Lower lobe of right lung (tissue), 2 donors: ENCODE measurements at regions not wholly inside any gene's neighbourhood (a gene's known extent, or its start where the extent isn't known, plus 50 kb on each side); places are given as distances from the start of the nearest gene placed in this dataset.

Source experiments
- ATAC-seq, 2 donors: fragments of 200-7000 bp; cut with Tn5 transposase; one replicate each; pipeline ENCODE4 v1.9.1; 2020 to 2022; ENCODE audit warnings: mild to moderate bottlenecking in 2 of 2, moderate library complexity in 2 of 2
- DNase-seq: peaks from one replicate; pipeline ENCODE4 v3.0.0-alpha.2; 2020
- H3K27ac ChIP-seq: fragments of 200-600 bp; one replicate; pipeline ENCODE4 v1.8.0; 2022
- H3K27me3 ChIP-seq: fragments of 200-600 bp; one replicate; pipeline ENCODE4 v1.8.0; 2022; ENCODE audit warnings: low read depth
- H3K36me3 ChIP-seq: fragments of 200-600 bp; one replicate; pipeline ENCODE4 v1.8.0; 2022; ENCODE audit warnings: mild to moderate bottlenecking
- H3K4me1 ChIP-seq: fragments of 200-600 bp; one replicate; pipeline ENCODE4 v1.8.0; 2022
- H3K4me3 ChIP-seq: fragments of 200-600 bp; one replicate; pipeline ENCODE4 v1.8.0; 2022; ENCODE audit warnings: mild to moderate bottlenecking
- H3K9me3 ChIP-seq: fragments of 200-600 bp; one replicate; pipeline ENCODE4 v1.8.0; 2022
- intact Hi-C: fragments of 100-400 bp; cut with DNase I; formaldehyde crosslinking; loops from one replicate; pipeline ENCODE4 v1.11.0; 2022
- TF ChIP-seq, protein P1 (sequence below): fragments of 200-600 bp; IDR thresholded peaks from one replicate; pipeline ENCODE4 v1.8.0; 2022; ENCODE audit warnings: antibody characterized with exemption, mild to moderate bottlenecking
- donor health status: DM: no; HTN: yes; CAD: no; lungs with severe emphysema.

- ATAC-seq (peak in 1 of 2 donors; percentile 24), DNase-seq (no peak)
- no peak overlapping the region for H3K27ac ChIP-seq
- H3K36me3 ChIP-seq = no peaks in the 10 kb centered on the region
- TF ChIP-seq, protein P1, sequence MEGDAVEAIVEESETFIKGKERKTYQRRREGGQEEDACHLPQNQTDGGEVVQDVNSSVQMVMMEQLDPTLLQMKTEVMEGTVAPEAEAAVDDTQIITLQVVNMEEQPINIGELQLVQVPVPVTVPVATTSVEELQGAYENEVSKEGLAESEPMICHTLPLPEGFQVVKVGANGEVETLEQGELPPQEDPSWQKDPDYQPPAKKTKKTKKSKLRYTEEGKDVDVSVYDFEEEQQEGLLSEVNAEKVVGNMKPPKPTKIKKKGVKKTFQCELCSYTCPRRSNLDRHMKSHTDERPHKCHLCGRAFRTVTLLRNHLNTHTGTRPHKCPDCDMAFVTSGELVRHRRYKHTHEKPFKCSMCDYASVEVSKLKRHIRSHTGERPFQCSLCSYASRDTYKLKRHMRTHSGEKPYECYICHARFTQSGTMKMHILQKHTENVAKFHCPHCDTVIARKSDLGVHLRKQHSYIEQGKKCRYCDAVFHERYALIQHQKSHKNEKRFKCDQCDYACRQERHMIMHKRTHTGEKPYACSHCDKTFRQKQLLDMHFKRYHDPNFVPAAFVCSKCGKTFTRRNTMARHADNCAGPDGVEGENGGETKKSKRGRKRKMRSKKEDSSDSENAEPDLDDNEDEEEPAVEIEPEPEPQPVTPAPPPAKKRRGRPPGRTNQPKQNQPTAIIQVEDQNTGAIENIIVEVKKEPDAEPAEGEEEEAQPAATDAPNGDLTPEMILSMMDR = no peak
- no peaks in the 10 kb centered on the region for H3K27me3 ChIP-seq
- H3K4me1 ChIP-seq = no peaks in the 10 kb centered on the region
- intact Hi-C loops = no loop called here
- H3K4me3 ChIP-seq = no peak overlapping the region
- H3K9me3 ChIP-seq = no peaks in the 10 kb centered on the region
Measured at GRCh38 chr3:74080056-74080461, 455.3 kb upstream of the PDZRN3 start.

GRCh38 chr3:74075241-74075640 lies 450.5 kb upstream of the PDZRN3 start:
- Histone ChIP-seq H3K27me3 (no peaks in the 10 kb centered on the region), H3K27ac (no peak overlapping the region), H3K9me3 (no peaks in the 10 kb centered on the region), H3K4me1 (no peaks in the 10 kb centered on the region), H3K4me3 (no peak overlapping the region), H3K36me3 (no peaks in the 10 kb centered on the region)
- intact Hi-C loops = no loop called here
- TF ChIP-seq, protein P1 = no peak
- no peak for DNase-seq
- ATAC-seq = no peak

DNA sequence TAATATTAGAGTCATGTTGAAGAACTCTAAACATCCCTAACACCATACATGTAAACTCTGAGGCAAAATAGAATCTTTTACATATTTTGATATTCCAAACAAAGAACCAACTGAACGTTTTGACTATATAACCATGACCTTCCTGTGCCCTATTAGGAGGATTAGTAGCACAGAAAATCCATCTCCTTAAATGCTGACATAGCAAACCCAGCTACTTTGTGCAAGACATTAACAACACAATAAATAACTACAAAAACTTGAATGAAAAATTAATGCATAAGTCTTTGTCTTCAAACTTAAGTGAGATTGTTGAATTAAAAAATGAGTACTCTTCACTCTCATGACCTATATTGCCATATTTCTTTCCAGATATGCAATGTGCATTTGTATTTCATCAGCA lies 450.0 kb upstream of the PDZRN3 start:
- intact Hi-C loops = no loop called here
- no peak overlapping the region for H3K4me3 ChIP-seq
- no peaks in the 10 kb centered on the region for H3K36me3 ChIP-seq
- no peaks in the 10 kb centered on the region for H3K27me3 ChIP-seq
- TF ChIP-seq, protein P1 = no peak
- no peak for DNase-seq
- no peak for ATAC-seq
- H3K9me3 ChIP-seq = no peaks in the 10 kb centered on the region
- H3K4me1 ChIP-seq = no peaks in the 10 kb centered on the region
- H3K27ac ChIP-seq = no peak overlapping the region

- ATAC-seq (no peak), DNase-seq (no peak)
- TF ChIP-seq, protein P1 = no peak
- H3K27me3 ChIP-seq = no peaks in the 10 kb centered on the region
- no peaks in the 10 kb centered on the region for H3K36me3 ChIP-seq
- intact Hi-C loops = no loop called here
- no peak overlapping the region for H3K4me3 ChIP-seq
- no peaks in the 10 kb centered on the region for H3K4me1 ChIP-seq
- no peaks in the 10 kb centered on the region for H3K9me3 ChIP-seq
- no peak overlapping the region for H3K27ac ChIP-seq
Measured at GRCh38 chr3:74067296-74067695, 442.6 kb upstream of the PDZRN3 start.

- Histone ChIP-seq H3K9me3 (no peaks in the 10 kb centered on the region), H3K4me3 (no peak overlapping the region), H3K27ac (no peak overlapping the region), H3K4me1 (no peaks in the 10 kb centered on the region), H3K36me3 (no peaks in the 10 kb centered on the region), H3K27me3 (no peaks in the 10 kb centered on the region)
- intact Hi-C loops = no loop called here
- no peak for ATAC-seq
- DNase-seq = no peak
- TF ChIP-seq, protein P1 = no peak
Measured at GRCh38 chr3:74066456-74066855, 441.7 kb upstream of the PDZRN3 start.
